C4-2B (cell line): ENCODE measurements at regions not wholly inside any gene's neighbourhood (a gene's known extent, or its start where the extent isn't known, plus 50 kb on each side); places are given as distances from the start of the nearest gene placed in this dataset.

Experiments
- H3K27ac ChIP-seq: fragments of 450-650 bp; 2 replicates; pipeline ENCODE4 v1.5.1; 2017
- CTCF ChIP-seq: fragments of 450-650 bp; conservative IDR thresholded peaks from 2 replicates; pipeline ENCODE4 v1.5.1; 2017; ENCODE audit warnings: mild to moderate bottlenecking
- ZFX ChIP-seq: fragments of 450-650 bp; IDR thresholded peaks from 2 replicates; pipeline ENCODE4 v1.6.1; 2017

- TF ChIP-seq CTCF, result no peak
These were observed 107.6 kb upstream of the ZBTB20 start for GRCh38 chr3:115254492-115255196.

GRCh38 chr3:115255197-115255585, 108.1 kb upstream of the ZBTB20 start:
- TF ChIP-seq ZFX, result no peak
- TF ChIP-seq CTCF, result no peak
- H3K27ac ChIP-seq, result no peak overlapping the region

More at GRCh38 chr3:115254492-115255196, 107.6 kb upstream of the ZBTB20 start:
- no peak overlapping the region for H3K27ac ChIP-seq

- TF ChIP-seq CTCF, result no peak
- no peak for TF ChIP-seq ZFX
- H3K27ac ChIP-seq, result no peak overlapping the region
These were observed 123.8 kb upstream of the ZBTB20 start for GRCh38 chr3:115270849-115271248.

GRCh38 chr3:115272036-115272824, 125.1 kb upstream of the ZBTB20 start:
- TF ChIP-seq CTCF (no peak), ZFX (no peak)
- no peak overlapping the region for H3K27ac ChIP-seq

- no peak for TF ChIP-seq ZFX
- TF ChIP-seq CTCF, result no peak
- H3K27ac ChIP-seq, result no peak overlapping the region
These were observed 128.8 kb upstream of the ZBTB20 start for GRCh38 chr3:115275896-115276295.

GRCh38 chr3:115279939-115280338, 132.9 kb upstream of the ZBTB20 start:
- TF ChIP-seq ZFX (no peak), CTCF (no peak)
- no peak overlapping the region for H3K27ac ChIP-seq

GRCh38 chr3:115280506-115280905, 133.4 kb upstream of the ZBTB20 start:
- no peak overlapping the region for H3K27ac ChIP-seq
- no peak for TF ChIP-seq CTCF
